HepG2 (cell line): ENCODE measurements at regions not wholly inside any gene's neighbourhood (a gene's known extent, or its start where the extent isn't known, plus 50 kb on each side); places are given as distances from the start of the nearest gene placed in this dataset.

Experiments
- GATAD1 ChIP-seq: IDR thresholded peaks from 2 replicates; pipeline ENCODE4 v1.6.1; 2016; ENCODE audit warnings: missing genetic modification reagents, missing compliant biosample characterization
- POGK ChIP-seq: sonication (generic); formaldehyde crosslinking; conservative IDR thresholded peaks from 2 replicates; pipeline ENCODE4 v1.8.0; 2022; ENCODE audit warnings: mild to moderate bottlenecking, moderate library complexity, missing genetic modification reagents
- ZFP36L1 ChIP-seq: sonication (generic); formaldehyde crosslinking; IDR thresholded peaks from 2 replicates; pipeline ENCODE4 v1.8.0; 2022; ENCODE audit warnings: mild to moderate bottlenecking, missing genetic modification reagents, moderate library complexity
- ZNF530 ChIP-seq: sonication (generic); formaldehyde crosslinking; IDR thresholded peaks from 2 replicates; pipeline ENCODE4 v1.5.0; 2020; ENCODE audit warnings: low read depth, mild to moderate bottlenecking, missing genetic modification reagents

GRCh38 chr5:51832934-51833470 is 449.8 kb downstream of the ISL1 start:
- TF ChIP-seq ZFP36L1 (CRISPR knock-in tag) = no peak
- no peak for TF ChIP-seq POGK (CRISPR knock-in tag)
- TF ChIP-seq ZNF530 = no peak
- TF ChIP-seq GATAD1 = no peak
